HG02610 (cell line): ENCODE measurements at regions not wholly inside any gene's neighbourhood (a gene's known extent, or its start where the extent isn't known, plus 50 kb on each side); places are given as distances from the start of the nearest gene placed in this dataset.

Experiments
- ATAC-seq: cut with Tn5 transposase; IDR thresholded peaks from one replicate; pipeline ENCODE4 v1.9.1; 2021; ENCODE audit warnings: mild to moderate bottlenecking, moderate library complexity; ENCODE audit not compliant: unreplicated experiment

- no peak for ATAC-seq
Measured at GRCh38 chr18:40056079-40056692, 1898.8 kb upstream of the PIK3C3 start.

DNA sequence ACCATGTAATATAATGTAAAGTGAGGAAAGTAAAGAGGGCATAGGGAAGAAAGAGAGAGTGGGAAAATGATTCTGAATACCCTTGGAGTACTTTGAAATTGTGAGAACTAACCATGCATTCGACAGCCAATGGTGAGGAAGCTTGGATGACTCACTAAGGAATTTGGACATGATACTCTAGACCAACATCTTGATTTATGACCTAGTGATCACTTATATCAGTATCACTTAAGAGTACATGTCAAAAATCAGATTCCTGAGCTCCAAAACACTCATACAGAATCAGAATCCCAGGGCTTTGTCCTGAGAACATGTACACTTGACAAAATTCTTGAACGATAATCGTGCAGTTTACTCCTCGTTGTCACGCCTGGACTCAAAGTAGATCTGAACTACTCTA lies 1899.8 kb upstream of the PIK3C3 start:
- no peak for ATAC-seq

DNA sequence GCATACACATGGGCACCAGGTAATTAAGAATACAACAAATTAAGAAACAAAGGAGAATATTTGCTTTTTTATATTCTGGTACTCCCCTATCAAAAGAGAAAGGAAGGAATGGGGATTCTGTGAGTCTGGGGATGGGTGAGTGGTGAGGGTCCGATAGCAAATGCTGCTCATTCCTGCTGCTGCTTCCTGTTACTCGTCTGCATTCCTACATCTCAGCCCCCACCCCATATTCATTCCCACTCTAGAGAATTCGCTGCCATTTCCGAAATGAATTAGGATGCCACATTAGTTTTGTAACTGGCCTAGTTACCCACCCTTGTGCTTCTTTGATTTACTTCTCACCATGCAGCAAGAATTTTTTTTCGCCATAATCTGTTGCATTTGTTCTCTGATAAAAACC lies 1905.3 kb upstream of the PIK3C3 start:
- no peak for ATAC-seq

GRCh38 chr18:40048886-40049650 lies 1906.0 kb upstream of the PIK3C3 start:
- ATAC-seq = no peak

DNA sequence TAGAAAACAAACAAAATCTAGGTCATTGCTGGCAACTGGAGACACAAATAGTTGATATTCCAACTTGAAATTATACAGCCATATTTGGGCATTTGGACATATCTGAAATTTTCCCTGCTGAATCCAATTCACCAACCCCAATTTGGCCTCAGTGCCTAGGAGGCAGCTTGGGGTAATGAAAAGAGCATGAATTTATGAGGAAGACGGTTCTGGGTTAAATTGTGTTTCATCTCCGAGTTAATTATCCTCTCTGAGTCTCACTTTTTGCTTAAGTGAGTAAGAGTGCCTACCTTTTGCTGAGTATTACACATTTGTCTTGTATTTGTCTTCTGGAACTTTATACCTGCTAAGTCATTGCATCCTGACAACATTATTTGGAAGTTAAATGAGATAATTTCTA lies 1906.8 kb upstream of the PIK3C3 start:
- ATAC-seq = no peak

DNA sequence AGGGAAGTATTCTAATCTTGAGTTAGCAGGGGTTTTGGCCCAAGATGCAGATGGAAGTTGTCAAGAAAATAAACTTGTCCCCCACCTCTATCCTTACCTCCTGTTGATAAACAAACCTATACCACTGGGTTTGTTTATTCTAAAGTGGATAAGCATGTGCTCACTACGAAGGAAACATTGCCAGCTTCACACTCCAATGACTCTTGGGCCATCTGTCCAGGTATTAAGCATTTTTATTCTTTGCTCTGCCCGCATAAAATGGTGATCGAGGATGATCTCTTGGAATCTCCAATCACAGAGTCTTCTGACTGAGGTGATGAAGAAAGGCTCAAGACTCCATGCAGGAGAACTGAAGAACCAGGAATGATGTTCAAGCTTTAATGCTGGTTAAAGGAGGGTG lies 1908.4 kb upstream of the PIK3C3 start:
- ATAC-seq = no peak

- ATAC-seq = no peak
Measured at GRCh38 chr18:40041951-40042350, 1913.1 kb upstream of the PIK3C3 start.

DNA sequence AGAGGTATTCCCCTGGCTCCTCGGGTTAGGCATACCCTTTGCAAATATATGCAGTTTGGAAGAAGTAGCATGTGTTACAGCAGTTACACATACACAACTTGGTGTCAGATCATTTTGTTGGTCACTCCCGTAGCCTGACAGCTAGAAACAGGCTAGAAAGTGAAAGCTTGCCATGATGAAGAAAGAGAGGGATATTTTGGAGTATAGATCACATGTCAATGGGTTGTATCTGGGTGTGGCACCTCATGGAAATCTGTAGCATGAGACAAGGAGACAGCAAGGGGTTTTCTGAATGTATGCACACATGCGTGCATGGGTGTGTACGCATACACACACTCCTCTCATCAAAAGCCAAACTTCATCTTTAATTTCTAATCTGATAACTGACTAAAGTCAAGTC lies 1914.5 kb upstream of the PIK3C3 start:
- ATAC-seq = no peak

DNA sequence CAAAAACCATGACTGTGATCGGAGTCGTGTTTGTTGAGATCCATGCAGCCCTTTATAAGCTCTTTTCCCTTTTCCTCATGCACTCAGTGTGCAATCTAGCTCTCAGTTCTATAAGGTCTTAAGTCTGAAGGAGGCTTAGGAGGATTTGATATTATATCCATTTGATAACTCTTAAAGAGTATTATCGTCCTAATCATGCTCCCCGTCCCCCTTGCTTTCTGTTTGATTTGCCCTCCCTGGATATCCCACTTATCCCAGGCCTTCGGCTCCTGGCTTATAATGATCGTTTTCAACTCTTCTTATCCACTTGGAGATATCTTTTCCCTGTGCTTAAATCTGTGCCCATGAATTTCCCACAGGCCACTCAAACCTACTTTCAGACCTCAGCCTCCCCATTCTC lies 1917.7 kb upstream of the PIK3C3 start:
- ATAC-seq = no peak

DNA sequence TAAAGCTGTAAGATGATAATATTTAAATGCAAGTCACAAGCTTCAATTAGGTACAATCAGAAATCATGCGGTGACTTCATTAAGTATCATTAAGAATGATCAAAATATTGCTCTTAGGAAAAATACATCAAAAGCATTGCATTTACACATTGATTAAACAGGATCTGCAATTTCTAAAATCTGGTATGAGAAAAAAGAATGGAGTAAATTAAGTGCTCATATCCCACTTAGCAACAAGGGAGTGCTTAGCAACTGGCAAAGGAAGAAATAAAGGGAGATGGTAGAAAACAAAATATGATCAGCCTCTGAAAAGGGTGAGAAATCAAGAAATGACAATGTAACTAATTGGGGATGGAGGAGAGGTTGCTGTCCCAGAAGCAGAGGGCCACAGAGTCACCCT lies 1918.2 kb upstream of the PIK3C3 start:
- no peak for ATAC-seq

DNA sequence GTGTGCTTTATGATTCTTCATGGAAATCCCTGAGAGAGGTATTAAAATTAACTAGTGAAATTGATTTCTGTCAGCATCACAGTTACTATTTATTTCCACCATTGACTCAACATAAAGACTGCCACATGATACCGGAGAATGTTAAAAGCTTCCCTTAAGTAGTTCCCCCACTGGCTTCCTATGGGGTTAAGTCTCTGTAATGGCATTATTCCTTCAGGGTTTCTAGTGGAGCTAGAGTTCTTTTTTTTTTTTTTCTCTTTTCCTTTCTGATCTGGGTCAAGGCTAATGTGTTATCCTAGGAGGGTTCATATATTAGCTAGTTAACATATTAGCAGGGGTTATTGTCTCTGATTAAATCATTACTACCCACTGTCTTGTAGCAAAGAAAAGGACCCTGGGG lies 1919.1 kb upstream of the PIK3C3 start:
- no peak for ATAC-seq

GRCh38 chr18:40032076-40032475 lies 1923.0 kb upstream of the PIK3C3 start:
- ATAC-seq = no peak

DNA sequence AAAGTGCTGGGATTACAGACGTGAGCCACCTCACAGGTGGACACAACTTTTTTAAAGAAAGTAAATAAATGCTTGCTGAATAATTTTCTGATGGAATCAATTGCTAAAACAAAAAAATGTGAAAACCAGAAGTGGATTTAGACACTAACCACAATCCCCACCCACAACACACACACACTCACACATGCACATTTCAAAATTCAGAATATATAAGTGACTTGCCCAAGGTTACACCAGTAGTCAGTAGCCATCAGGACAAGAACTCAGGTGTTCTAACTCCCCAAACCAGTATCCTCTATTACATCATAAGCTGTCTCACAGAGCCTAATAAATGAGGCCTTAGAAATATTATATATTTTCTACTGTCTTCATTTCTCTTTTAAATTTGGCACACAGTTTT lies 1923.6 kb upstream of the PIK3C3 start:
- ATAC-seq = no peak

GRCh38 chr18:40019797-40020392 lies 1935.1 kb upstream of the PIK3C3 start:
- ATAC-seq = no peak

GRCh38 chr18:40018266-40018665 lies 1936.8 kb upstream of the PIK3C3 start:
- no peak for ATAC-seq

GRCh38 chr18:40017021-40017420 lies 1938.0 kb upstream of the PIK3C3 start:
- ATAC-seq = no peak

DNA sequence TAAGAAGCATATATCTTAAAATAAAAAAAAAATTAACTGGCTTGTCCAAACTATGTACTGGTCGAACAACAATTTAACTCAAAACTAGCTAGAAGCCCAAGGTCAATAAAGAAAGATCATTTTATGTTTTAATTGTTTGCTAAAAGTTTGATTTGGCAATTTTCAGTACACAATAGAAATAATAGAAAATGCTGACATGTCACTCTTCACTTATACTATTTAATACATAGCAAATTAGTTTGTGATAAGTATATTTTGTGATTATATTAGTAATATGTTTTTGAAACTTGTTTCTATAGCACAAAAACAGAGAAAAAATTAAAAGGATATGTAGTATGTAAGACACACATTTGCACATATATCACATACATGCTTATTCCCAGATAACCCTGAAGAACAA lies 1938.6 kb upstream of the PIK3C3 start:
- ATAC-seq = no peak

DNA sequence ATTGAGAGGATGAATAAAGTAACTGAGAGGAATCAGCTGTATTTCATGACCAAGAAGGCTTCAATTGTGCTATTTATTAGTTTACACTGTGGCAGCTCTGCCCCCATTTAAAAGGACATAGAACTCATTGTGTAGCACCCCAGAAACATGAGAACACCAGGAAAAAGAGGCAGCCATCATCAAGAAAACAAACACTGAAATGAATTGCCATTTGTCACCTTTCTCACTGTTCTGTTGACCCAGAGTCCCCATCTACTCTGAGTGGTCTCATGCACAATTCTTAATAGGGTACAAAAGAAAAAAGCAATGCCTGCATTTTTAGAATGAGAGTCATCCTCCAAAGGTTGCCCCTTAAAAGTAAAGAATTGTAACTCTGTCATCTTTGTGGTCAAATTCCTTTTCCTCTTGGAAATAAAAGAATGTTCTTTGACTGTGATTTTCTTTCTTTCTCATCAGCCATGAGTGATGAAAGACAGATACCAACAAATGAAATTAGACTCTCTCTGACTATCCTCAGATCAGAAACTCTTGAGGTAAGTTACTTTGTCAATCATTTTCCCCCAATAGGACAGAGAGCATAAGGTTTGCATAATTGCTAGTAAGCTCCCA lies 1941.9 kb upstream of the PIK3C3 start:
- ATAC-seq = no peak

GRCh38 chr18:40011201-40011600 lies 1943.8 kb upstream of the PIK3C3 start:
- ATAC-seq = no peak

DNA sequence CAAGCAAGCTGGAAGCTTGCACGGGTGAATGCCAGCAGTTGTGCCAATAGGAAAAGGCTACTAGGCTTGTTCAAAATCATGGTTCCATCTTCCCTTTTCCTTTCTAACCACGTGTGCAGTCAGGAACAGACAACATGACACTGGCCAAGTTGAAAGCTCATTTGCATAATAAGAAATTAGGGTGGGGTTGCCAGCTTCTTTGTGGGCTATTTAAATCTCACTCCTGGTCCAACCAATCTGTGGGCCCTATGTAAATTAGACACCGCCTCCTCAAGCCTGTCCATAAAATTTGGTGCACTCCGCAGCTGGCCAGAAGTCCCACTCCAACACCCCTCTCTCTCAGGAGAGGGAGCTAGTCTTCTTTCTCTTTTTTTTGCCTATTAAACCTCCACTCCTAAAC lies 1948.4 kb upstream of the PIK3C3 start:
- no peak for ATAC-seq

DNA sequence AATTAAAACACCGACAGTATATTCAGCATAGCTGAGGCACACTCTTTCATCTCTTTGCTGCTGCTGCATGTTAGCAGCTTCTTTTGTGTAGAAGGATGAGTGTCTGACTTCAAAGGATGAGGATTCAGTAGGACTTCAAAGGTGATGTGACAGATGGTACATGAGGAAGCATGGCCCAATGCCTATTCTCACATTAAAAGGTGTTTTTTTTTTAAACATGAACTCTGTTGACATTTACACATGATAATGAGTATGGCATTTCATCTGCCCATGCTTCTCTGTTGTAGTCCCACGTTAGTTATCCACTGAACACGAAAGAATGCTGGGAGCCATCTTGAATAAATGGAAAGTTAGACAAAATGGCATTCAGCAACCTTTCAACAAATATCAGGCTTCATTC lies 1950.8 kb upstream of the PIK3C3 start:
- no peak for ATAC-seq

- ATAC-seq = no peak
Measured at GRCh38 chr18:39998317-39998716, 1956.7 kb upstream of the PIK3C3 start.
